ENCODE measurements at regions not wholly inside any gene's neighbourhood (a gene's known extent, or its start where the extent isn't known, plus 50 kb on each side); places are given as distances from the start of the nearest gene placed in this dataset.
A peak's percentile ranks its signal among the peaks of the same experiment; 100 is the strongest.
"Not testable (repeated sequence)": the region's sequence is repeated elsewhere in the genome, so short reads cannot be mapped to it uniquely, and the experiment has no call there.

GRCh38 chrX:45823536-45823935 lies 622.9 kb upstream of the DIPK2B start:
- DNase-seq, result no peak

- no peak for DNase-seq
Measured at GRCh38 chrX:45822124-45822523, 621.4 kb upstream of the DIPK2B start.

- no peak for DNase-seq
Measured at GRCh38 chrX:45818913-45819312, 618.2 kb upstream of the DIPK2B start.

GRCh38 chrX:45815441-45815840 lies 614.8 kb upstream of the DIPK2B start:
- DNase-seq, result no peak

- no peak for DNase-seq
Measured at GRCh38 chrX:45811326-45811725, 610.6 kb upstream of the DIPK2B start.

GRCh38 chrX:45807572-45808425 lies 607.1 kb upstream of the DIPK2B start:
- DNase-seq, result no peak

GRCh38 chrX:45806410-45807121 lies 605.9 kb upstream of the DIPK2B start:
- DNase-seq, result no peak

- no peak for DNase-seq
Measured at GRCh38 chrX:45804276-45804675, 603.6 kb upstream of the DIPK2B start.

- no peak for DNase-seq
Measured at GRCh38 chrX:45803383-45803921, 602.8 kb upstream of the DIPK2B start.

- no peak for DNase-seq
Measured at GRCh38 chrX:45801554-45801953, 600.9 kb upstream of the DIPK2B start.

GRCh38 chrX:45800746-45801453 lies 600.2 kb upstream of the DIPK2B start:
- not testable (repeated sequence) for DNase-seq

GRCh38 chrX:45799576-45799975 lies 598.9 kb upstream of the DIPK2B start:
- DNase-seq, result no peak

- no peak for DNase-seq
Measured at GRCh38 chrX:45795546-45795945, 594.9 kb upstream of the DIPK2B start.

- DNase-seq, result no peak
Measured at GRCh38 chrX:45794995-45795337, 594.3 kb upstream of the DIPK2B start.

GRCh38 chrX:45794323-45794994 lies 593.8 kb upstream of the DIPK2B start:
- no peak for DNase-seq

GRCh38 chrX:45788941-45789348 lies 588.3 kb upstream of the DIPK2B start:
- DNase-seq, result peak in 3 of 56 donors; percentile 1 to 9 (median 1)

- DNase-seq, result no peak
Measured at GRCh38 chrX:45788315-45788714, 587.6 kb upstream of the DIPK2B start.

GRCh38 chrX:45784590-45784989 lies 583.9 kb upstream of the DIPK2B start:
- DNase-seq, result no peak

GRCh38 chrX:45783002-45783401 lies 582.3 kb upstream of the DIPK2B start:
- no peak for DNase-seq

- no peak for DNase-seq
Measured at GRCh38 chrX:45781901-45782553, 581.4 kb upstream of the DIPK2B start.

GRCh38 chrX:45778616-45779015 lies 577.9 kb upstream of the DIPK2B start:
- no peak for DNase-seq
